WTC11 (cell line): ENCODE measurements at regions not wholly inside any gene's neighbourhood (a gene's known extent, or its start where the extent isn't known, plus 50 kb on each side); places are given as distances from the start of the nearest gene placed in this dataset.

Source experiments
- ATAC-seq: fragments of 200-7000 bp; cut with Tn5 transposase; 2 replicates; pipeline ENCODE4 v1.10.0; 2021; ENCODE audit warnings: mild to moderate bottlenecking, moderate library complexity
- CTCF ChIA-PET: fragments of 300-600 bp; sonication (Branson Sonifier 250); formaldehyde crosslinking; loops from one replicate; lab custom pipeline; 2021; ENCODE audit warnings: antibody characterized with exemption; lab: Charles Lee
- POLR2A ChIA-PET: fragments of 350-600 bp; sonication (Branson Sonifier 250); formaldehyde crosslinking; loops from one replicate; lab custom pipeline; 2021; ENCODE audit warnings: antibody characterized with exemption; lab: Charles Lee
- DNase-seq: peaks from one replicate; pipeline ENCODE4 v3.0.0; 2021; ENCODE audit warnings: low spot score
- H3K27ac Mint-ChIP-seq: 2 replicates; pipeline ENCODE4 v1.8.0; 2021; ENCODE audit warnings: mixed read lengths
- H3K27me3 Mint-ChIP-seq: 2 replicates; pipeline ENCODE4 v1.8.0; 2021; ENCODE audit warnings: low read depth, mild to moderate bottlenecking, moderate library complexity, mixed read lengths
- H3K36me3 Mint-ChIP-seq: 2 replicates; pipeline ENCODE4 v1.8.0; 2021; ENCODE audit warnings: mixed read lengths
- H3K4me1 Mint-ChIP-seq: 2 replicates; pipeline ENCODE4 v1.8.0; 2022; ENCODE audit warnings: mixed read lengths
- H3K4me3 Mint-ChIP-seq: 2 replicates; pipeline ENCODE4 v1.8.0; 2021; ENCODE audit warnings: mild to moderate bottlenecking, moderate library complexity, mixed read lengths
- H3K9me3 Mint-ChIP-seq: 2 replicates; pipeline ENCODE4 v1.8.0; 2021; ENCODE audit warnings: mixed read lengths
- CREB1 ChIP-seq: sonication (generic); formaldehyde crosslinking; IDR thresholded peaks from 2 replicates; pipeline ENCODE4 v1.8.0; 2023; ENCODE audit warnings: mild to moderate bottlenecking, missing genetic modification reagents
- CREM ChIP-seq: sonication (generic); formaldehyde crosslinking; IDR thresholded peaks from 2 replicates; pipeline ENCODE4 v1.8.1; 2022; ENCODE audit warnings: mild to moderate bottlenecking, missing genetic modification reagents, moderate library complexity
- EMX1 ChIP-seq: fragments of 250-450 bp; sonication (Bioruptor Pico); IDR thresholded peaks from 2 replicates; pipeline ENCODE4 v1.8.0; 2021; ENCODE audit warnings: mild to moderate bottlenecking
- ETV6 ChIP-seq: sonication (generic); formaldehyde crosslinking; IDR thresholded peaks from 2 replicates; pipeline ENCODE4 v1.8.1; 2022; ENCODE audit warnings: mild to moderate bottlenecking, missing genetic modification reagents
- GABPB1 ChIP-seq: sonication (generic); formaldehyde crosslinking; IDR thresholded peaks from 2 replicates; pipeline ENCODE4 v1.8.1; 2023; ENCODE audit warnings: mild to moderate bottlenecking, missing genetic modification reagents
- GRHL2 ChIP-seq: fragments of 250-450 bp; sonication (Bioruptor Pico); IDR thresholded peaks from 2 replicates; pipeline ENCODE4 v1.8.0; 2022; ENCODE audit warnings: mild to moderate bottlenecking, moderate library complexity; ENCODE audit not compliant: insufficient replicate concordance, severe bottlenecking
- HMGA2 ChIP-seq: fragments of 250-450 bp; sonication (Bioruptor Pico); IDR thresholded peaks from 2 replicates; pipeline ENCODE4 v1.4.0; 2021; ENCODE audit warnings: mild to moderate bottlenecking, moderate library complexity
- HMGXB4 ChIP-seq: sonication (generic); formaldehyde crosslinking; IDR thresholded peaks from 2 replicates; pipeline ENCODE4 v1.8.1; 2023; ENCODE audit warnings: mild to moderate bottlenecking, moderate library complexity, missing genetic modification reagents
- NR1H2 ChIP-seq: sonication (generic); formaldehyde crosslinking; IDR thresholded peaks from 2 replicates; pipeline ENCODE4 v1.9.0; 2021; ENCODE audit warnings: mild to moderate bottlenecking, moderate library complexity, missing genetic modification reagents
- NR2C2 ChIP-seq: sonication (generic); formaldehyde crosslinking; IDR thresholded peaks from 2 replicates; pipeline ENCODE4 v1.8.0; 2022; ENCODE audit warnings: mild to moderate bottlenecking, missing genetic modification reagents
- PRRX2 ChIP-seq: fragments of 250-450 bp; sonication (Bioruptor Pico); IDR thresholded peaks from 2 replicates; pipeline ENCODE4 v1.8.0; 2021; ENCODE audit warnings: mild to moderate bottlenecking
- TEAD1 ChIP-seq: sonication (generic); formaldehyde crosslinking; IDR thresholded peaks from 2 replicates; pipeline ENCODE4 v1.8.0; 2022; ENCODE audit warnings: mild to moderate bottlenecking, missing genetic modification reagents
- TEAD4 ChIP-seq: sonication (generic); formaldehyde crosslinking; IDR thresholded peaks from 2 replicates; pipeline ENCODE4 v1.8.0; 2022; ENCODE audit warnings: mild to moderate bottlenecking, missing genetic modification reagents
- ZBTB21 ChIP-seq: sonication (generic); formaldehyde crosslinking; IDR thresholded peaks from 2 replicates; pipeline ENCODE4 v1.8.1; 2023; ENCODE audit warnings: mild to moderate bottlenecking, missing genetic modification reagents, borderline replicate concordance
- ZNF219 ChIP-seq: sonication (generic); formaldehyde crosslinking; IDR thresholded peaks from 2 replicates; pipeline ENCODE4 v1.8.0; 2023; ENCODE audit warnings: missing genetic modification reagents, mild to moderate bottlenecking, borderline replicate concordance
- ZNF416 ChIP-seq: fragments of 250-450 bp; sonication (Bioruptor Pico); IDR thresholded peaks from 2 replicates; pipeline ENCODE4 v1.9.0; 2021; ENCODE audit warnings: mild to moderate bottlenecking, inconsistent platforms
- TF ChIP-seq, protein P1 (sequence below): fragments of 250-450 bp; sonication (Bioruptor Pico); IDR thresholded peaks from 2 replicates; pipeline ENCODE4 v1.9.0; 2021; ENCODE audit warnings: mild to moderate bottlenecking
- TF ChIP-seq, protein P2 (sequence below): sonication (generic); formaldehyde crosslinking; IDR thresholded peaks from 2 replicates; pipeline ENCODE4 v1.8.0; 2022; ENCODE audit warnings: mild to moderate bottlenecking, missing genetic modification reagents
- TF ChIP-seq, protein P3 (sequence below): sonication (generic); formaldehyde crosslinking; IDR thresholded peaks from 2 replicates; pipeline ENCODE4 v1.8.1; 2022; ENCODE audit warnings: mild to moderate bottlenecking, missing genetic modification reagents, moderate library complexity, borderline replicate concordance
- TF ChIP-seq, protein P4 (sequence below): fragments of 250-450 bp; sonication (Bioruptor Pico); IDR thresholded peaks from 2 replicates; pipeline ENCODE4 v1.9.0; 2021; ENCODE audit warnings: moderate library complexity, mild to moderate bottlenecking, inconsistent platforms, borderline replicate concordance
- TF ChIP-seq, protein P5 (sequence below): fragments of 250-450 bp; sonication (Bioruptor Pico); IDR thresholded peaks from 2 replicates; pipeline ENCODE4 v2.1.2; 2022; ENCODE audit warnings: mild to moderate bottlenecking, moderate library complexity
- TF ChIP-seq, protein P6 (sequence below): fragments of 200-600 bp; IDR thresholded peaks from 2 replicates; pipeline ENCODE4 v1.8.0; 2022; ENCODE audit warnings: antibody characterized with exemption

- TF ChIP-seq, protein P1, sequence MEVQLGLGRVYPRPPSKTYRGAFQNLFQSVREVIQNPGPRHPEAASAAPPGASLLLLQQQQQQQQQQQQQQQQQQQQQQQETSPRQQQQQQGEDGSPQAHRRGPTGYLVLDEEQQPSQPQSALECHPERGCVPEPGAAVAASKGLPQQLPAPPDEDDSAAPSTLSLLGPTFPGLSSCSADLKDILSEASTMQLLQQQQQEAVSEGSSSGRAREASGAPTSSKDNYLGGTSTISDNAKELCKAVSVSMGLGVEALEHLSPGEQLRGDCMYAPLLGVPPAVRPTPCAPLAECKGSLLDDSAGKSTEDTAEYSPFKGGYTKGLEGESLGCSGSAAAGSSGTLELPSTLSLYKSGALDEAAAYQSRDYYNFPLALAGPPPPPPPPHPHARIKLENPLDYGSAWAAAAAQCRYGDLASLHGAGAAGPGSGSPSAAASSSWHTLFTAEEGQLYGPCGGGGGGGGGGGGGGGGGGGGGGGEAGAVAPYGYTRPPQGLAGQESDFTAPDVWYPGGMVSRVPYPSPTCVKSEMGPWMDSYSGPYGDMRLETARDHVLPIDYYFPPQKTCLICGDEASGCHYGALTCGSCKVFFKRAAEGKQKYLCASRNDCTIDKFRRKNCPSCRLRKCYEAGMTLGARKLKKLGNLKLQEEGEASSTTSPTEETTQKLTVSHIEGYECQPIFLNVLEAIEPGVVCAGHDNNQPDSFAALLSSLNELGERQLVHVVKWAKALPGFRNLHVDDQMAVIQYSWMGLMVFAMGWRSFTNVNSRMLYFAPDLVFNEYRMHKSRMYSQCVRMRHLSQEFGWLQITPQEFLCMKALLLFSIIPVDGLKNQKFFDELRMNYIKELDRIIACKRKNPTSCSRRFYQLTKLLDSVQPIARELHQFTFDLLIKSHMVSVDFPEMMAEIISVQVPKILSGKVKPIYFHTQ (CRISPR knock-in tag): no peak
- TF ChIP-seq ZNF219: no peak
- no peak for TF ChIP-seq GABPB1 (CRISPR knock-in tag)
- no peak for TF ChIP-seq NR1H2
- TF ChIP-seq, protein P2, sequence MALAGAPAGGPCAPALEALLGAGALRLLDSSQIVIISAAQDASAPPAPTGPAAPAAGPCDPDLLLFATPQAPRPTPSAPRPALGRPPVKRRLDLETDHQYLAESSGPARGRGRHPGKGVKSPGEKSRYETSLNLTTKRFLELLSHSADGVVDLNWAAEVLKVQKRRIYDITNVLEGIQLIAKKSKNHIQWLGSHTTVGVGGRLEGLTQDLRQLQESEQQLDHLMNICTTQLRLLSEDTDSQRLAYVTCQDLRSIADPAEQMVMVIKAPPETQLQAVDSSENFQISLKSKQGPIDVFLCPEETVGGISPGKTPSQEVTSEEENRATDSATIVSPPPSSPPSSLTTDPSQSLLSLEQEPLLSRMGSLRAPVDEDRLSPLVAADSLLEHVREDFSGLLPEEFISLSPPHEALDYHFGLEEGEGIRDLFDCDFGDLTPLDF (CRISPR knock-in tag): no peak
- TF ChIP-seq, protein P3, sequence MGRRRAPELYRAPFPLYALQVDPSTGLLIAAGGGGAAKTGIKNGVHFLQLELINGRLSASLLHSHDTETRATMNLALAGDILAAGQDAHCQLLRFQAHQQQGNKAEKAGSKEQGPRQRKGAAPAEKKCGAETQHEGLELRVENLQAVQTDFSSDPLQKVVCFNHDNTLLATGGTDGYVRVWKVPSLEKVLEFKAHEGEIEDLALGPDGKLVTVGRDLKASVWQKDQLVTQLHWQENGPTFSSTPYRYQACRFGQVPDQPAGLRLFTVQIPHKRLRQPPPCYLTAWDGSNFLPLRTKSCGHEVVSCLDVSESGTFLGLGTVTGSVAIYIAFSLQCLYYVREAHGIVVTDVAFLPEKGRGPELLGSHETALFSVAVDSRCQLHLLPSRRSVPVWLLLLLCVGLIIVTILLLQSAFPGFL (CRISPR knock-in tag): no peak
- TF ChIP-seq NR2C2: no peak
- TF ChIP-seq, protein P4, sequence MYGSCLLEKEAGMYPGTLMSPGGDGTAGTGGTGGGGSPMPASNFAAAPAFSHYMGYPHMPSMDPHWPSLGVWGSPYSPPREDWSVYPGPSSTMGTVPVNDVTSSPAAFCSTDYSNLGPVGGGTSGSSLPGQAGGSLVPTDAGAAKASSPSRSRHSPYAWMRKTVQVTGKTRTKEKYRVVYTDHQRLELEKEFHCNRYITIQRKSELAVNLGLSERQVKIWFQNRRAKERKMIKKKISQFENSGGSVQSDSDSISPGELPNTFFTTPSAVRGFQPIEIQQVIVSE (CRISPR knock-in tag): no peak
- TF ChIP-seq ZBTB21 (CRISPR knock-in tag): no peak
- TF ChIP-seq TEAD1 (CRISPR knock-in tag): no peak
- TF ChIP-seq HMGA2 (CRISPR knock-in tag): no peak
- no peak for TF ChIP-seq ETV6 (CRISPR knock-in tag)
These were observed 256.2 kb upstream of the CPNE8 start (continued) for GRCh38 chr12:39161465-39162085.

GRCh38 chr12:39157696-39158342, 252.4 kb upstream of the CPNE8 start:
- ChIA-PET CTCF (no interaction called here), POLR2A (no interaction called here)
- TF ChIP-seq PRRX2 (CRISPR knock-in tag): no peak
- TF ChIP-seq, protein P5, sequence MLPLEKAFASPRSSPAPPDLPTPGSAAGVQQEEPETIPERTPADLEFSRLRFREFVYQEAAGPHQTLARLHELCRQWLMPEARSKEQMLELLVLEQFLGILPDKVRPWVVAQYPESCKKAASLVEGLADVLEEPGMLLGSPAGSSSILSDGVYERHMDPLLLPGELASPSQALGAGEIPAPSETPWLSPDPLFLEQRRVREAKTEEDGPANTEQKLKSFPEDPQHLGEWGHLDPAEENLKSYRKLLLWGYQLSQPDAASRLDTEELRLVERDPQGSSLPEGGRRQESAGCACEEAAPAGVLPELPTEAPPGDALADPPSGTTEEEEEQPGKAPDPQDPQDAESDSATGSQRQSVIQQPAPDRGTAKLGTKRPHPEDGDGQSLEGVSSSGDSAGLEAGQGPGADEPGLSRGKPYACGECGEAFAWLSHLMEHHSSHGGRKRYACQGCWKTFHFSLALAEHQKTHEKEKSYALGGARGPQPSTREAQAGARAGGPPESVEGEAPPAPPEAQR (CRISPR knock-in tag): no peak
- TF ChIP-seq, protein P2 (CRISPR knock-in tag): no peak
- no peak for TF ChIP-seq CREB1 (CRISPR knock-in tag)
- TF ChIP-seq NR2C2: no peak
- no peak for TF ChIP-seq TEAD4 (CRISPR knock-in tag)
- TF ChIP-seq, protein P6, sequence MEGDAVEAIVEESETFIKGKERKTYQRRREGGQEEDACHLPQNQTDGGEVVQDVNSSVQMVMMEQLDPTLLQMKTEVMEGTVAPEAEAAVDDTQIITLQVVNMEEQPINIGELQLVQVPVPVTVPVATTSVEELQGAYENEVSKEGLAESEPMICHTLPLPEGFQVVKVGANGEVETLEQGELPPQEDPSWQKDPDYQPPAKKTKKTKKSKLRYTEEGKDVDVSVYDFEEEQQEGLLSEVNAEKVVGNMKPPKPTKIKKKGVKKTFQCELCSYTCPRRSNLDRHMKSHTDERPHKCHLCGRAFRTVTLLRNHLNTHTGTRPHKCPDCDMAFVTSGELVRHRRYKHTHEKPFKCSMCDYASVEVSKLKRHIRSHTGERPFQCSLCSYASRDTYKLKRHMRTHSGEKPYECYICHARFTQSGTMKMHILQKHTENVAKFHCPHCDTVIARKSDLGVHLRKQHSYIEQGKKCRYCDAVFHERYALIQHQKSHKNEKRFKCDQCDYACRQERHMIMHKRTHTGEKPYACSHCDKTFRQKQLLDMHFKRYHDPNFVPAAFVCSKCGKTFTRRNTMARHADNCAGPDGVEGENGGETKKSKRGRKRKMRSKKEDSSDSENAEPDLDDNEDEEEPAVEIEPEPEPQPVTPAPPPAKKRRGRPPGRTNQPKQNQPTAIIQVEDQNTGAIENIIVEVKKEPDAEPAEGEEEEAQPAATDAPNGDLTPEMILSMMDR: no peak
- TF ChIP-seq CREM (CRISPR knock-in tag): no peak
- no peak for TF ChIP-seq ZNF416 (CRISPR knock-in tag)
- no peak for TF ChIP-seq HMGXB4 (CRISPR knock-in tag)
- no peak for TF ChIP-seq GRHL2 (CRISPR knock-in tag)
- no peak for TF ChIP-seq EMX1 (CRISPR knock-in tag)
- no peak for TF ChIP-seq ETV6 (CRISPR knock-in tag)
- H3K36me3 Mint-ChIP-seq: peaks cover 3% of the 10 kb centered on the region; the same call in 1 of the 2 replicates
- 0 out of 2 replicates have a peak, but pooled peaks cover 4% of the 10 kb centered on the region for H3K4me1 Mint-ChIP-seq
- peaks cover 25% of the 10 kb centered on the region for H3K9me3 Mint-ChIP-seq
- H3K4me3 Mint-ChIP-seq: no peak overlapping the region
- DNase-seq (no peak), ATAC-seq (no peak)
- no peaks in the 10 kb centered on the region for H3K27me3 Mint-ChIP-seq
- no peak overlapping the region for H3K27ac Mint-ChIP-seq
